ENCODE measurements at regions not wholly inside any gene's neighbourhood (a gene's known extent, or its start where the extent isn't known, plus 50 kb on each side); places are given as distances from the start of the nearest gene placed in this dataset.

- POLR2A ChIA-PET, result no interaction called here
- WGBS (ENCODE audit: low lambda C conversion rate), result 73% methylated on average over 5 of the region's 7 CpGs
- no peak overlapping the region for H3K27ac ChIP-seq (ENCODE audit: low read depth in 2 of 2, low read length in 1 of 2)
Observed at GRCh38 chr2:183404392-183404791, 280.1 kb downstream of the NUP35 start.

More at GRCh38 chr2:183404392-183404791, 280.1 kb downstream of the NUP35 start:
- Histone ChIP-seq H3K4me3 (ENCODE audit: low read depth in 2 of 2, low read length in 1 of 2) (no peak overlapping the region), H3K9me2 (no peaks in the 10 kb centered on the region), H3K9me3 (no peaks in the 10 kb centered on the region), H4K20me1 (ENCODE audit: insufficient read depth) (no peaks in the 10 kb centered on the region), H3K27me3 (ENCODE audit: insufficient read depth) (no peaks in the 10 kb centered on the region), H3K79me2 (ENCODE audit: insufficient read depth) (no peaks in the 10 kb centered on the region), H2AFZ (ENCODE audit: low read depth) (no peak overlapping the region), H3K36me3 (replicated peaks in 1 of 2; ENCODE audit: control insufficient read depth in 1 of 2, insufficient read depth in 2 of 2, low read length in 1 of 2) (no peaks in the 10 kb centered on the region), H3K9ac (no peak overlapping the region), H3F3A (replicated peaks; ENCODE audit: insufficient read depth) (no peaks in the 10 kb centered on the region), H3K4me1 (ENCODE audit: control insufficient read depth in 1 of 2, insufficient read depth in 2 of 2, low read depth in 1 of 2, low read length in 1 of 2) (no peaks in the 10 kb centered on the region), H3K4me2 (no peak overlapping the region)
- no peak for DNase-seq
- TF ChIP-seq ELF1 (IDR thresholded peaks at IDR 0.05) (no peak), POLR2AphosphoS5 (IDR thresholded peaks at IDR 0.05; ENCODE audit: low read depth, low read length) (no peak), RCOR1 (IDR thresholded peaks at IDR 0.05; ENCODE audit: low read length) (no peak), SIN3A (IDR thresholded peaks at IDR 0.05; ENCODE audit: borderline replicate concordance, low read depth, low read length) (no peak), CHD2 (IDR thresholded peaks at IDR 0.05; ENCODE audit: low read length, partially characterized antibody) (no peak), NFIC (IDR thresholded peaks at IDR 0.05; ENCODE audit: borderline replicate concordance) (no peak), USF1 (IDR thresholded peaks at IDR 0.05; ENCODE audit: borderline replicate concordance, low read depth) (no peak), REST (IDR thresholded peaks at IDR 0.05; ENCODE audit: low read depth, low read length) (no peak), MEF2A (IDR thresholded peaks at IDR 0.05; ENCODE audit: borderline replicate concordance, low read depth) (no peak), SMC3 (IDR thresholded peaks at IDR 0.05; ENCODE audit: low read depth, low read length) (no peak), RAD21 (IDR thresholded peaks at IDR 0.05; ENCODE audit: low read length) (no peak), RXRA (IDR thresholded peaks at IDR 0.05; ENCODE audit: borderline replicate concordance, low read depth) (no peak), FOXJ3 (CRISPR knock-in tag; IDR thresholded peaks at IDR 0.05) (no peak), USF2 (IDR thresholded peaks at IDR 0.05; ENCODE audit: borderline replicate concordance, low read depth, low read length) (no peak)
- CTCF ChIA-PET, result no interaction called here

All from SK-N-SH (cell line).